Tibial nerve (tissue), 4 donors: ENCODE measurements at regions not wholly inside any gene's neighbourhood (a gene's known extent, or its start where the extent isn't known, plus 50 kb on each side); places are given as distances from the start of the nearest gene placed in this dataset.

Experiments used
- CTCF ChIP-seq, 5 experiments: fragments of 200-600 bp in 3 of 5; fragments of 450-650 bp in 2 of 5; sonication (generic) in 3 of 5; IDR thresholded peaks; one replicate each; pipeline ENCODE4 v1.5.1; 2016 to 2019; ENCODE audit warnings: antibody characterized with exemption in 5 of 5, mild to moderate bottlenecking in 3 of 5, moderate library complexity in 2 of 5
- EP300 ChIP-seq, 2 donors: sonication (generic); formaldehyde crosslinking; IDR thresholded peaks; one replicate each; pipeline ENCODE4 v1.6.1; 2017; ENCODE audit warnings: antibody characterized with exemption in 2 of 2, mild to moderate bottlenecking in 1 of 2

GRCh38 chr4:72918362-72918761 lies 151.2 kb downstream of the COX18 start:
- TF ChIP-seq CTCF (IDR thresholded peaks at IDR 0.05) (no peak), EP300 (IDR thresholded peaks at IDR 0.05) (no peak)
